ENCODE measurements at regions not wholly inside any gene's neighbourhood (a gene's known extent, or its start where the extent isn't known, plus 50 kb on each side); places are given as distances from the start of the nearest gene placed in this dataset.

DNA sequence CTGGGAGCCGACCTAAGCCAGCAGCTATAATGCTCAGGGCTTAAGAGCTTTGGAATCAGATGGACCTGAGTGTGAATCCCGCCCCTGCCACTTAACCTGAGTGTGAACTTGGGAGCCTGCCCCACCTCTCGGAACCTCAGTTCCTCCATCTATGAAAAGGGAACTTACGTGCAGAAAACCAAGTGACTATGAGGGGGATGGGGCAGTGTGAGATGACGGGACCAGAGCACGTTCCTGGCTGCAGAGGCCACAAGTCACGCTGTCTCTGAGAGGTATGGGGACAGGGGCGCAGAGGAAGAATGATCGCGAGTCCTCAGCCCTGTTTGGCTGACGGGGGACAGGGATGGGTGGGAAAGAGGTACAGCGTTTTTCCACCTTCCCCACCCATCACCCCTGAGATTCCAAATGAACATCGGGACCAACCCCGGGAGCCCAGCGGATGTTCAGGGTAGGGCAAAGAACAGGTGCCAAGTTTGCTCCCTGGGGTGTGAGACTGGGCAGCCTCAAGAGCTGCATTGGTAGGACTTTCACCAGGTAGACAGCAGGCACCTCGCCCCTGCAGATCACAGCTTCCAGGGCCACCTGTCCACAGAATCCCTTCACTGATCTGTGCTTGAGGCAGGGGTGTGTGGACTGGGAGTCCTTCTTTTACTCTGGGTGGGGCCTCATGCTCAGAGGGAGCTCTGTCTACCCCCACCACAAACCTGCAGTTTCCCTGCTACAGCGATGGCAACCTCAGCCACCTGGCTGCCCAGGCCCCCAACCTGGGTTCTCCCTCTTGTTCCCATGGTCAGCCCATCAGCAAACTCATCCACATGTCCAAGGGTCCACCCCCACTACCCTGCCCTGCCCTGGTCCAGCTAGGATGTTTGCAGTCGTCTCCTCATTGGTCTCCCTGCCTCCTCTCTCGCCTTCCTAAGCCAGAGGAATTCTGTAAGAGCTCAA, 85.8 kb downstream of the CEBPB start:
- no peak for DNase-seq (ENCODE audit: low read depth)
- TF ChIP-seq, protein P1, sequence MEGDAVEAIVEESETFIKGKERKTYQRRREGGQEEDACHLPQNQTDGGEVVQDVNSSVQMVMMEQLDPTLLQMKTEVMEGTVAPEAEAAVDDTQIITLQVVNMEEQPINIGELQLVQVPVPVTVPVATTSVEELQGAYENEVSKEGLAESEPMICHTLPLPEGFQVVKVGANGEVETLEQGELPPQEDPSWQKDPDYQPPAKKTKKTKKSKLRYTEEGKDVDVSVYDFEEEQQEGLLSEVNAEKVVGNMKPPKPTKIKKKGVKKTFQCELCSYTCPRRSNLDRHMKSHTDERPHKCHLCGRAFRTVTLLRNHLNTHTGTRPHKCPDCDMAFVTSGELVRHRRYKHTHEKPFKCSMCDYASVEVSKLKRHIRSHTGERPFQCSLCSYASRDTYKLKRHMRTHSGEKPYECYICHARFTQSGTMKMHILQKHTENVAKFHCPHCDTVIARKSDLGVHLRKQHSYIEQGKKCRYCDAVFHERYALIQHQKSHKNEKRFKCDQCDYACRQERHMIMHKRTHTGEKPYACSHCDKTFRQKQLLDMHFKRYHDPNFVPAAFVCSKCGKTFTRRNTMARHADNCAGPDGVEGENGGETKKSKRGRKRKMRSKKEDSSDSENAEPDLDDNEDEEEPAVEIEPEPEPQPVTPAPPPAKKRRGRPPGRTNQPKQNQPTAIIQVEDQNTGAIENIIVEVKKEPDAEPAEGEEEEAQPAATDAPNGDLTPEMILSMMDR (conservative IDR thresholded peaks at IDR 0.05; ENCODE audit: low read length): no peak
- no peak overlapping the region for H3K4me3 ChIP-seq (ENCODE audit: low read length)

DNA sequence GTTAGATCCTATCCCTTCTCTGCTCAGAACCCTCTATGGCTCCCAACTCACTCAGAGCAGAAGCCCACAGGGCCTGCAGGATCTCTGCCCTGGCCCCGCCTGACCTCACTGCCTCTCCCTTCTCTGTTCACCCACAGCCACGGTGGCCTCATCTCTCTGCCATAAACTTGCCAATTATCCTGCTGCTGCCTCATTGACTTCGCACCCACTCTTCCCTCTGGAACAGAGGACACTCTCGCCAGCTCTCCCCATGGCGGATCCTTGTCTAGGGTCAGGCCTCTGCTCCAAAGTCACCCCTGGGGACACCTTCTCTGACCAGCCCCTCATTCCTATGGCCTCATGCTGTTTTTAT, 86.4 kb downstream of the CEBPB start:
- no peak overlapping the region for H3K4me3 ChIP-seq (ENCODE audit: low read length)
- TF ChIP-seq, protein P1 (conservative IDR thresholded peaks at IDR 0.05; ENCODE audit: low read length): no peak
- no peak for DNase-seq (ENCODE audit: low read depth)

DNA sequence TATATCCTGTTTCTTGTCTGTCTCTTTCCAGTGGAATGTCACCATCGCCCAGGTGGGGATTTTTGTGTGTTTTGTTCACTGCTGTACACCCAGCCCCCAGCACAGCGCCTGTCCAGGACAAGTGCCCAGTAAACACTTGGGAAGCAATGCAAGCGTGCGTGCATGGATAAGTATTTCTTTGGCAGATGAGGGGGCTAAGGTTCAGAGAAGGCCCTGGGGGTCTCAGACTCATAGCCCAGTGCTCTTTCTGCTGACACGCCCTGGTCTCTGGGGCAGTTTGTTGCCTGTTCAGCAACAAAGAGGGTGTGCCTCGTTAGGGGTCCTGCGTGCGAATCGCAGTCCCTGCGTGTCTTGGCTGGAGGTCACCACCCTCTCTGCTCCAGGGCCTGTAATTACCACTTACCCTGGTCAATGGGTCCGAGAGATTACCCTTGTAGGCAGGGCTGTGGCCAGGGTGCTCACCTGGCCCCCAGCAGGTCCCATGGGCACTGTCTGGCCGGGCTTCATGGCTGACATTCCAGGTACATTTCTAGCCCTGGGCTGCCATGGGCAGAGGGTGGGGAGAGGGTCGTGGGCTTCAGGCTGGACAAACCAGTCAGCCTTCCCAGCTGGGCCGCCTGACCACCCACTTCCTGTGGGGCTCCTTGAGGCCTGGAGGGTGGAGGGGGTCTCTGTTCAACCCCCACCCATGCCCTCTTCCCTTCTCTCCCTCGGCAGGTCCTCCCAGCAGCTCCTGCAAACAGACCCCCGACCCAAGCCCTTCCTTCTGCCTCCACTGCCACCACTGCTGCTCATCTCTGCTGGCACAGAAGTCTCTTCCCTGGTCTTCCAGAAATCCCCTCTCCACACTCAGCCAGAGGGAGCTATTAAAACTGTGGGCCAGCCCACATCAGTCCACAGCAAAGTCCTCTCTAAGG, 87.1 kb downstream of the CEBPB start:
- TF ChIP-seq, protein P1 (conservative IDR thresholded peaks at IDR 0.05; ENCODE audit: low read length): no peak
- no peak for DNase-seq (ENCODE audit: low read depth)
- H3K4me3 ChIP-seq (ENCODE audit: low read length): no peak overlapping the region

DNA sequence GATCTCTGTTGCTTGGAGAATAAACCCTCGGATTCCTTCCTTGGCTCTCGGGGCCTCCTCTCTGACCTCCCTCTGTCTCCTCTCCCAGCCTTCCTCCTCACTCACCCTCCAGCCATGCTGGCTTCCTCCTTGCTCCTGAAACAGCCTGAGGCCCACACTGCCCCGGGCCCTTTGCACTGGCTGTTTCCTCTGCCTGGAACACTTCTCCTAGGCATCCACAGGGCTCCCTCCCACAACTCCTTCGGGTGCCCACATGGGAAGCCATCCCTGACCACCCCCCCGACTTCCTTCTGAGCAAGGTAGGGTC, 87.7 kb downstream of the CEBPB start:
- H3K4me3 ChIP-seq (ENCODE audit: low read length): no peak overlapping the region
- DNase-seq (ENCODE audit: low read depth): no peak
- TF ChIP-seq, protein P1 (conservative IDR thresholded peaks at IDR 0.05; ENCODE audit: low read length): no peak

DNA sequence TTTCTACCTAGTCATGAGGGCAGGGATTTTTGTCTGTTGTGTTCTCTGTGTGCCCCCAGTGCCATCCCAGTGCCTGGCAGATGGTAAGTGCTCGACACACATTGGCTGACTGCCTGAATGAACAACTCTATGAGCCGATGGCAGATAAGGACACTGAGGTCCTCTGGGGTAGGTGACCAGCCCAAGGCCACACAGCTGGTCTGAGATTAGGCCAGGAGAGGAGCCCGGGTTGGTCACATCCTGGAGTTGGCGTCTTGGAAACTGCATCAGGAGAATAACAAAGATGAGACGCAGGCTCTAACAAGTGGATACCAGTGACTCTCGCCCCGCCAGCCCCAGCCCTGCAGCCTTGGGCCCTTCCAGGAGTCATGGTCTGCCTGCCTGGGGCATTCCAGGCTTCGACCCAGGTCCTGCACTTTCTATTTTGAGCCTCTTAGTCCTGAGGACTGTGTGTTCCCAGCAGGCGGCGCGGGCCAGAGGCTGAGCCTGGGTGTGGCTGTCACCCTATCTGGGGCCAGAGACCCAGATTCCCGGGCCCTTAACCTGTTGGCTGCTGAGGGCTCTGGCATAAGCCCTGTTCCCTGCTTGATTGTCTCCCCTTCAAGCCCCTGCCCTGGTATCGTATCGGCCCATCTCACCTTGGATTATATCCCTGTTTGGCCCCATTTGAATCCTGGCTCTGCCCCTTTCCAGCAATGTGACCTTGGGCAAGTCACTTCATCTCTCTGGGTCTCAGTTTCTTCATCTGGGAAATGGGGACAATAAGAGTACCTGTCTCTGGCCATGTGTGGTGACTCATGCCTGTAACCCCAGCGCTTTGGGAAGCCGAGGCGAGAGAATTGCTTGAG, 88.3 kb downstream of the CEBPB start:
- no peak overlapping the region for H3K4me3 ChIP-seq (ENCODE audit: low read length)
- TF ChIP-seq, protein P1 (conservative IDR thresholded peaks at IDR 0.05; ENCODE audit: low read length): peak; percentile 49
- DNase-seq (ENCODE audit: low read depth): peak; percentile 49

DNA sequence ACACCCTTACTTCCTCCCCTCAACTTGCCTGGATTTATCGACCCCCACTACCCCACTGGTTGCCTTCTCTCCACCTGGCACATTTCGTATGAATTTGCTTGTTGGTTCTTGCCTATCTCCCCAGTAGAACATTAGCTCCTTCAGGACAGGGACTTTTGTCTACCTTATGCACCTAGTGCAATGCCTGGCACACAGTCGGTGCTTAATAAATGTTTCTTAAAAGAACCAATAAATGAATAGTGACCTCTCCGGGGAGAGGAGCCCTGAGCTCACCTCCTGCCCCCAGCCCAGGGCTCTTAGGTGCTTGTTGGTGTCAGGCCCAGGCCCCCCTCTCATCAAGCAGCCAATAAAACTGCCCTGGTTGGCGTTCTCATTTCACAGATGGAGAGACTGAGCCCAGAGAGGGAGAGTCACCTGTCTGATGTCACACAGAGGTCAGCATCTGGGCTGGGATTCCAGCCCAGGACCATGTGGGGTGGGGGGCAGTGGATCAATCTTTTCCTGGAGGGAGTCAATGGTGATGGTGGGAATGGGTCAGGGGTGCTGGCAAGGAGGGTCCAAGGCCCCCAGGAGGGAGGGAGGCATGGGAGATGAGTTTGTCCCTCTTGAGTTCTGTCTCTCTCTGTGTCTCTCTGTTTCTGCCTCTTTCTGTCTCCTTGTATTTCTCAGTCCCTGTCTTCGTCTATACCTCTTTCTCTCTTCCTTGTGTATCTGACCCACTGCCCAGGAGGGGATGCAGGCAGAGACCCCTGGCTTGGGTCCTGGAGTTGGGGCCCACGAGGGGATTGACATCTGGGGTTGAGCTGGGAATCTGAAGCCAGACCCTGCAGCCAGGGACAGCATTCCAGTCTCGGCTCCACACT, 89.6 kb downstream of the CEBPB start:
- TF ChIP-seq, protein P1 (conservative IDR thresholded peaks at IDR 0.05; ENCODE audit: low read length): no peak
- no peak overlapping the region for H3K4me3 ChIP-seq (ENCODE audit: low read length)
- no peak for DNase-seq (ENCODE audit: low read depth)

Measured in AG10803 (cell line).